ENCODE measurements at regions not wholly inside any gene's neighbourhood (a gene's known extent, or its start where the extent isn't known, plus 50 kb on each side); places are given as distances from the start of the nearest gene placed in this dataset.

DNA sequence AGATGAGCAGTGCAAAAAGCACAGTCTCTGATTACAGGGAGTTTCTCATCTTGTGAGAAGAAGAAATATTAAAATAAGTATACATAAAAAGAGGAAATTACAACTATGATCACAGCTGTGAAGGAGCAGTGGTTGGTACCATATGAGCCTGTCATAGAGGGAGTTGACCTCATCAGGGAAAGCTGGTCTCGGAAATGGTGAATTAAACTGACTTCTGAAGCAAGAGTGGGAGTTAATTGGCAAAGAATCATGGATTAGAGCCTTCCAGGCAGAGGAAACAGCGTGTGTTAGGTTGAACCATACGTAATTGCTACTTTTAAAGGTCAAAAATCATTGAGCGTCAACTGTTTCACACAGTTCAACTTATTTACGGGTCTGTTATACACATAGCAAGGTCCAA lies 539.1 kb downstream of the EDEM1 start:
- CTCF ChIA-PET: no interaction called here

DNA sequence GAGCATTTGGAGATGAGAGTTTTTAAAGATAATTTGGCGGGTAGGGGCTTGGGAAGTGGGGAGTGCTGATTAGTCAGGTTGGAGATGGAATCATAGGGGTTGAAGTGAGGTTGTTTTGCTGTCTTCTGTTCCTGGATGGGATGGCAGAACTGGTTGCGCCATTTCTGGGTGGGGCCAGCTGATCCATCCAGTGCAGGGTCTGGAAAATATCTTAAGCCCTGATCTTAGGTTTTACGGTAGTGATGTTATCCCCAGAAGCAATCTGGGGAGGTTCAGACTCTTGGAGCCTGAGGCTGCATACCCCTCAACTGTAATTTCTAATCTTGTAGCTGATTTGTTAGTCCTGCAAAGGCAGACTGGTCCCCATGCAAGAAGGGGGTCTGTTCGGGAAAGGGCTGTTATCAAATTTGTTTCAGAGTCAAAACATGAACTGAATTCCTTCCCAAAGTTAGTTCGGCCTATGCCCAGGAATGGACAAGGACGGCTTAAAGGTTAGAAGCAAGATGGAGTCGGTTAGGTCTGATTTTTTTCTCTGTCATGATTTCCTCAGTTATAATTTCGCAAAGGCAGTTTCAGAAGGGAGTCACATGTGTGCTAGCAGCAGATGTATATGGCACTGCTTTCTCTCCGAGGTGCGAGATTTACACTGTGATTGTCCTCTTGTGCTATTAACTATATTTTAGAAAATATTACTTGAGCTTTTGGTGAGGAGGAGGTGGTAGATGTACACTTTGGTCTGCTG lies 540.4 kb downstream of the EDEM1 start:
- FAIRE-seq (no peak), DNase-seq (ENCODE audit: low read depth in 1 of 2, low spot score in 1 of 2) (no peak), ATAC-seq (no peak)
- no peak overlapping the region for H3K27ac ChIP-seq
- no peaks in the 10 kb centered on the region for H3K9me3 ChIP-seq
- TF ChIP-seq JUN (IDR thresholded peaks at IDR 0.05) (no peak), FOSB (CRISPR knock-in tag; IDR thresholded peaks at IDR 0.05) (no peak), ZNF302 (CRISPR knock-in tag; IDR thresholded peaks at IDR 0.05) (no peak), CHD4 (IDR thresholded peaks at IDR 0.05; ENCODE audit: borderline replicate concordance) (no peak), FOSL2 (IDR thresholded peaks at IDR 0.05) (no peak), FOSL2 (CRISPR knock-in tag; IDR thresholded peaks at IDR 0.05) (no peak), ZC3H11A (IDR thresholded peaks at IDR 0.05) (no peak), MAZ (IDR thresholded peaks at IDR 0.05; ENCODE audit: borderline replicate concordance, low read depth, low read length) (no peak)
- TF ChIP-seq, protein P1, sequence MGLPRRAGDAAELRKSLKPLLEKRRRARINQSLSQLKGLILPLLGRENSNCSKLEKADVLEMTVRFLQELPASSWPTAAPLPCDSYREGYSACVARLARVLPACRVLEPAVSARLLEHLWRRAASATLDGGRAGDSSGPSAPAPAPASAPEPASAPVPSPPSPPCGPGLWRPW (IDR thresholded peaks at IDR 0.05): no peak
- 8% methylated on average over 10 of the region's 10 CpGs for WGBS (ENCODE audit: missing lambda C conversion rate)
- POLR2A ChIA-PET: no interaction called here
- H3K4me1 ChIP-seq: no peaks in the 10 kb centered on the region
- CTCF ChIA-PET: interaction anchor here (0.6 to 0.7 kb wide), 2 partner anchors 14 to 176 kb away, joined by 3 read pairs; no protein-coding TSS in a partner anchor
- no peak overlapping the region for H3K4me2 ChIP-seq
- H3K4me3 ChIP-seq: no peak overlapping the region

More for the DNA sequence above, 539.1 kb downstream of the EDEM1 start:
- DNase-seq (ENCODE audit: low read depth in 1 of 2, low spot score in 1 of 2) (no peak), FAIRE-seq (no peak), ATAC-seq (no peak)
- Histone ChIP-seq H3K4me1 (no peaks in the 10 kb centered on the region), H3K4me3 (no peak overlapping the region), H3K27ac (no peak overlapping the region), H3K9me3 (no peaks in the 10 kb centered on the region), H3K4me2 (no peak overlapping the region)
- POLR2A ChIA-PET: no interaction called here
- no peak for TF ChIP-seq HOXB13 (CRISPR knock-in tag; IDR thresholded peaks at IDR 0.05; ENCODE audit: low read depth)
- TF ChIP-seq HMGXB4 (CRISPR knock-in tag; IDR thresholded peaks at IDR 0.05; ENCODE audit: borderline replicate concordance): no peak
- TF ChIP-seq EHF (CRISPR knock-in tag; IDR thresholded peaks at IDR 0.05): no peak
- TF ChIP-seq, protein P2, sequence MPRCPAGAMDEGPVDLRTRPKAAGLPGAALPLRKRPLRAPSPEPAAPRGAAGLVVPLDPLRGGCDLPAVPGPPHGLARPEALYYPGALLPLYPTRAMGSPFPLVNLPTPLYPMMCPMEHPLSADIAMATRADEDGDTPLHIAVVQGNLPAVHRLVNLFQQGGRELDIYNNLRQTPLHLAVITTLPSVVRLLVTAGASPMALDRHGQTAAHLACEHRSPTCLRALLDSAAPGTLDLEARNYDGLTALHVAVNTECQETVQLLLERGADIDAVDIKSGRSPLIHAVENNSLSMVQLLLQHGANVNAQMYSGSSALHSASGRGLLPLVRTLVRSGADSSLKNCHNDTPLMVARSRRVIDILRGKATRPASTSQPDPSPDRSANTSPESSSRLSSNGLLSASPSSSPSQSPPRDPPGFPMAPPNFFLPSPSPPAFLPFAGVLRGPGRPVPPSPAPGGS (IDR thresholded peaks at IDR 0.05): no peak
- no peak for TF ChIP-seq HDAC2 (IDR thresholded peaks at IDR 0.05)
- TF ChIP-seq NR3C1 (IDR thresholded peaks at IDR 0.05): no peak
- no peak for TF ChIP-seq ZFP36 (IDR thresholded peaks at IDR 0.05; ENCODE audit: borderline replicate concordance, partially characterized antibody)
- 19% methylated on average over 5 of the region's 5 CpGs for WGBS (ENCODE audit: missing lambda C conversion rate)

DNA sequence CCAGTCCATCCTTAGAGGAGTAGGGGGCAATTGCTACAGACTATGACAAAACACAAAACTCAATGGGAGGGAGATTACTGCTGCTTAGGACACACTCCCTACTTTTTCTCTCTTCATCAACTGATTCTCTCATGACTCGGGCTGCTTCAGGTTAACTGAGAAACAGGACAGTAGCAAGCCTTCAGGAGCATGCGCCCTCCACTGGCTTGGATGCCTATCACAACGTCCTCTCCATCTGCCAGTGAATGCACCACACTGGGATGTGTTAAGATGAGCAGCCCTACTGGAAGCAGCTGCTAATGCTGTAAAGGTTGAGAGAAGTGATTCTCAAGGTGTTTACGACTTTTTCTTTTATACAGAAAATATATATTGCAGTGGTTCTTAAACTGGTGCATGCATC lies 542.3 kb downstream of the EDEM1 start:
- no peak for FAIRE-seq
- H3K4me2 ChIP-seq: no peak overlapping the region
- no peak overlapping the region for H3K27ac ChIP-seq
- H3K9me3 ChIP-seq: no peaks in the 10 kb centered on the region
- H3K4me1 ChIP-seq: no peaks in the 10 kb centered on the region
- whole genome bisulfite sequencing (ENCODE audit: missing lambda C conversion rate): 13% methylated on average over 4 of the region's 4 CpGs
- ChIA-PET POLR2A (no interaction called here), CTCF (no interaction called here)
- peak in 1 of 2 experiments; percentile 4 for DNase-seq (ENCODE audit: low read depth in 1 of 2, low spot score in 1 of 2)
- H3K4me3 ChIP-seq: no peak overlapping the region
- TF ChIP-seq ZFP36 (IDR thresholded peaks at IDR 0.05; ENCODE audit: borderline replicate concordance, partially characterized antibody) (no peak), ESRRA (IDR thresholded peaks at IDR 0.05; ENCODE audit: borderline replicate concordance, low read length) (no peak)
- ATAC-seq: peak in 1 of 2 experiments; percentile 48; a peak in 1 of 6 replicates

DNA sequence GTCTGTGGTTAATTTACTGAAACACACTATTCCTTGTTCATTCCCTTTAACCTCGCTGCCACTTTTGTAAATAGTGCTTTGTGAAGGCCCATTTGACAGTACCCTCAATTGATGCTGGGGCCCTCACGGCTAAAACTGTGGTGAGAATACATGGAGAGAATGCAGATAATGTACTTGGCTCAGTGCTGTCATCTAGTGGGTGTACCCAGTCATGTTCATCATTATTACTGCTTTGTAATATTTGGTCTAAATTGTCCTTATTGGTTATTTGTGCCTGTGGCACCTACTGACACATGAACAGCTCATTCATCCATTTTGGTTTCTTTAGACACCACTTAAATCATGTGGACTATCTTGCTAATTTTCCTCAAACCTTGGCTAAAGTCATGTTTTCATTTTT lies 543.6 kb downstream of the EDEM1 start:
- peak in 1 of 2 experiments; percentile 4 for DNase-seq (ENCODE audit: low read depth in 1 of 2, low spot score in 1 of 2)
- FAIRE-seq: no peak
- 5% methylated on average over 2 of the region's 2 CpGs for WGBS (ENCODE audit: missing lambda C conversion rate)
- ChIA-PET CTCF (no interaction called here), POLR2A (no interaction called here)
- no peak for ATAC-seq
- Histone ChIP-seq H3K4me1 (no peaks in the 10 kb centered on the region), H3K4me2 (no peak overlapping the region), H3K4me3 (no peak overlapping the region), H3K9me3 (no peaks in the 10 kb centered on the region), H3K27ac (no peak overlapping the region)
- TF ChIP-seq CTCF (IDR thresholded peaks at IDR 0.05): peak; percentile 21; the same call in 2 of the 3 replicates
- TF ChIP-seq TP53 (CRISPR knock-in tag; IDR thresholded peaks at IDR 0.05): no peak
- no peak for TF ChIP-seq SREBF2 (IDR thresholded peaks at IDR 0.05)
- peak; percentile 14 to 22; a peak in 1 of 5 replicates for TF ChIP-seq RAD21 (conservative IDR thresholded peaks at IDR 0.05 in 1 of 2, IDR thresholded peaks at IDR 0.05 in 1 of 2)
- no peak for TF ChIP-seq SMC3 (IDR thresholded peaks at IDR 0.05)
- no peak for TF ChIP-seq MAX (IDR thresholded peaks at IDR 0.05)

Data from A549 (cell line).